HepG2 (cell line): ENCODE measurements at regions not wholly inside any gene's neighbourhood (a gene's known extent, or its start where the extent isn't known, plus 50 kb on each side); places are given as distances from the start of the nearest gene placed in this dataset.

Source experiments
- ATAC-seq: fragments of 200-7000 bp; cut with Tn5 transposase; 3 replicates; pipeline ENCODE4 v1.9.1; 2020; ENCODE audit warnings: mild to moderate bottlenecking, moderate library complexity
- BruUV-seq: library from RNA; stranded (reverse); fragments of 400-500 nt; replicated peaks from 2 replicates; lab custom pipeline; 2021; lab: Mats Ljungman, UMichigan
- CTCF ChIA-PET: fragments of 300-600 bp; formaldehyde crosslinking; extraction: SDS; loops from one replicate; lab custom pipeline; 2021; ENCODE audit warnings: low total read pairs, inconsistent platforms, low intra/inter-chr PET ratio; lab: Yijun Ruan, JAX
- POLR2A ChIA-PET: fragments of 350-600 bp; sonication (Branson Sonifier 250); formaldehyde crosslinking; loops from one replicate; lab custom pipeline; 2020; ENCODE audit warnings: antibody characterized with exemption, inconsistent platforms; lab: Yijun Ruan, JAX
- DNase-seq: peaks from one replicate; pipeline ENCODE4 v3.0.0-alpha.2; 2015; ENCODE audit warnings: low spot score
- FAIRE-seq: peaks from 3 replicates; lab custom pipeline; 2011; peaks lifted over from hg19 to GRCh38; lab: Jason Lieb, UNC
- H2AFZ ChIP-seq: one replicate; pipeline ENCODE4 v1.6.1; 2011; ENCODE audit warnings: low read length, inconsistent platforms
- H3K27ac ChIP-seq: fragments of 300-600 bp; 3 replicates; pipeline ENCODE4 v1.8.0; 2011; ENCODE audit warnings: mixed run types, mild to moderate bottlenecking, mixed read lengths, low read length, inconsistent platforms; ENCODE audit not compliant: insufficient read depth; ENCODE audit errors: extremely low read length
- H3K27me3 ChIP-seq, 2 experiments: fragments of 200-600 bp in 1 of 2; 2 replicates in 1 of 2; 3 replicates in 1 of 2; pipeline versions ENCODE4 v1.6.0 to v1.8.0; 2011; ENCODE audit warnings: low read length in 2 of 2, mild to moderate bottlenecking in 2 of 2, moderate library complexity in 2 of 2, inconsistent platforms in 1 of 2; ENCODE audit not compliant: insufficient read depth in 2 of 2, control insufficient read depth in 1 of 2
- H3K36me3 ChIP-seq, 2 experiments: fragments of 200-600 bp in 1 of 2; replicated peaks in 1 of 2; 2 replicates in 1 of 2; 3 replicates in 1 of 2; pipeline versions ENCODE4 v1.5.1 to v1.8.0; 2011; ENCODE audit warnings: low read length in 2 of 2, inconsistent platforms in 1 of 2; ENCODE audit not compliant: insufficient read depth in 2 of 2, control insufficient read depth in 1 of 2
- H3K4me1 ChIP-seq: 2 replicates; pipeline ENCODE4 v1.5.1; 2012; ENCODE audit warnings: low read length, inconsistent platforms; ENCODE audit not compliant: insufficient read depth
- H3K4me2 ChIP-seq: 2 replicates; pipeline ENCODE4 v1.6.0; 2011; ENCODE audit warnings: low read depth, low read length, inconsistent platforms
- H3K4me3 ChIP-seq, 3 experiments: fragments of 200-600 bp in 1 of 3; sonication (generic), shearing (Covaris generic) in 1 of 3; replicated peaks in 1 of 3; 2 replicates each; pipeline ENCODE4 v1.5.1; 2011 to 2016; ENCODE audit warnings: low read length in 3 of 3, inconsistent platforms in 2 of 3, low read depth in 2 of 3, mild to moderate bottlenecking in 2 of 3, control low read depth in 1 of 3, mixed read lengths in 1 of 3; ENCODE audit not compliant: insufficient read depth in 1 of 3
- H3K79me2 ChIP-seq: one replicate; pipeline ENCODE4 v1.6.1; 2011; ENCODE audit warnings: low read length, inconsistent platforms; ENCODE audit not compliant: insufficient read depth
- H3K9ac ChIP-seq: 2 replicates; pipeline ENCODE4 v1.6.0; 2011; ENCODE audit warnings: mild to moderate bottlenecking, low read depth, low read length, inconsistent platforms; ENCODE audit not compliant: insufficient read depth
- H3K9me3 ChIP-seq: 2 replicates; pipeline ENCODE4 v1.5.1; 2012; ENCODE audit warnings: mild to moderate bottlenecking, low read length
- H4K20me1 ChIP-seq: 2 replicates; pipeline ENCODE4 v1.6.0; 2011; ENCODE audit warnings: inconsistent platforms, mild to moderate bottlenecking, low read length, moderate library complexity; ENCODE audit not compliant: insufficient read depth
- BCL3 ChIP-seq: sonication (generic); formaldehyde crosslinking; IDR thresholded peaks from 2 replicates; pipeline ENCODE4 v1.5.1; 2020; ENCODE audit warnings: mild to moderate bottlenecking, missing genetic modification reagents, moderate library complexity
- BRD4 ChIP-seq: sonication (generic); formaldehyde crosslinking; IDR thresholded peaks from 2 replicates; pipeline ENCODE4 v1.4.0; 2020; ENCODE audit warnings: missing genetic modification reagents
- CCDC6 ChIP-seq: sonication (generic); formaldehyde crosslinking; IDR thresholded peaks from 2 replicates; pipeline ENCODE4 v1.8.1; 2022; ENCODE audit warnings: mild to moderate bottlenecking, missing genetic modification reagents, moderate library complexity
- CREM ChIP-seq, 2 experiments: sonication (generic) in 1 of 2; formaldehyde crosslinking in 1 of 2; IDR thresholded peaks; 2 replicates each; pipeline versions ENCODE4 v1.4.0 to v1.6.1; 2016 to 2020; ENCODE audit warnings: antibody characterized with exemption in 1 of 2, mild to moderate bottlenecking in 1 of 2, missing genetic modification reagents in 1 of 2
- ESRRA ChIP-seq: sonication (generic); formaldehyde crosslinking; IDR thresholded peaks from 2 replicates; pipeline ENCODE4 v1.5.1; 2020; ENCODE audit warnings: mild to moderate bottlenecking, low read depth, missing genetic modification reagents
- GABPA ChIP-seq, 2 experiments: IDR thresholded peaks; 2 replicates each; pipeline ENCODE4 v1.6.1; 2011 to 2016; ENCODE audit warnings: low read depth in 2 of 2, low read length in 1 of 2, missing biosample characterization in 1 of 2, missing genetic modification characterization in 1 of 2
- GATAD1 ChIP-seq: IDR thresholded peaks from 2 replicates; pipeline ENCODE4 v1.6.1; 2016; ENCODE audit warnings: missing genetic modification reagents, missing compliant biosample characterization
- HES4 ChIP-seq: sonication (generic); formaldehyde crosslinking; IDR thresholded peaks from 2 replicates; pipeline ENCODE4 v1.9.0; 2021; ENCODE audit warnings: mild to moderate bottlenecking, missing genetic modification reagents, borderline replicate concordance
- IKZF4 ChIP-seq: sonication (generic); formaldehyde crosslinking; IDR thresholded peaks from 2 replicates; pipeline ENCODE4 v1.5.1; 2020; ENCODE audit warnings: borderline replicate concordance, mild to moderate bottlenecking, low read depth, missing genetic modification reagents; ENCODE audit errors: not compliant biosample characterization
- MLLT10 ChIP-seq: sonication (generic); formaldehyde crosslinking; IDR thresholded peaks from 2 replicates; pipeline ENCODE4 v1.4.0; 2020; ENCODE audit warnings: missing genetic modification reagents
- RELA ChIP-seq: sonication (generic); formaldehyde crosslinking; IDR thresholded peaks from 2 replicates; pipeline ENCODE4 v1.4.0; 2020; ENCODE audit warnings: missing genetic modification reagents
- STAG1 ChIP-seq: sonication (generic); formaldehyde crosslinking; IDR thresholded peaks from 2 replicates; pipeline ENCODE4 v1.4.0; 2020; ENCODE audit warnings: missing genetic modification reagents
- TEAD3 ChIP-seq: optimal IDR thresholded peaks from 2 replicates; pipeline ENCODE3; 2016; ENCODE audit warnings: borderline replicate concordance
- ZC3H13 ChIP-seq: sonication (generic); formaldehyde crosslinking; IDR thresholded peaks from 2 replicates; pipeline ENCODE4 v1.8.1; 2023; ENCODE audit warnings: mild to moderate bottlenecking, missing genetic modification reagents, moderate library complexity
- ZNF251 ChIP-seq: sonication (generic); formaldehyde crosslinking; IDR thresholded peaks from 2 replicates; pipeline ENCODE4 v1.9.0; 2021; ENCODE audit warnings: mild to moderate bottlenecking, missing genetic modification reagents
- ZNF335 ChIP-seq: sonication (generic); formaldehyde crosslinking; IDR thresholded peaks from 2 replicates; pipeline ENCODE4 v1.4.0; 2020; ENCODE audit warnings: missing genetic modification reagents
- ZNF567 ChIP-seq: sonication (generic); formaldehyde crosslinking; IDR thresholded peaks from 2 replicates; pipeline ENCODE4 v1.8.1; 2023; ENCODE audit warnings: mild to moderate bottlenecking, missing genetic modification reagents, borderline replicate concordance
- ZNF709 ChIP-seq: sonication (generic); formaldehyde crosslinking; IDR thresholded peaks from 2 replicates; pipeline ENCODE4 v1.5.0; 2020; ENCODE audit warnings: mild to moderate bottlenecking, missing genetic modification reagents
- ZNF790 ChIP-seq: sonication (generic); formaldehyde crosslinking; IDR thresholded peaks from 2 replicates; pipeline ENCODE4 v1.8.0; 2022; ENCODE audit warnings: missing genetic modification reagents, mild to moderate bottlenecking, borderline replicate concordance
- in situ Hi-C: cut with HindIII; loops from 2 replicates; pipeline ENCODE4 v1.10.0; 2017; ENCODE audit warnings: low pct_unique_long_range_greater_than_20kb; ENCODE audit not compliant: extremely low pct_ligation_motif_present
- intact Hi-C: fragments of 100-400 bp; cut with micrococcal nuclease; formaldehyde crosslinking; loops from one replicate; pipeline ENCODE4 v1.10.0; 2022; ENCODE audit not compliant: unreplicated experiment
- TF ChIP-seq, protein P1 (sequence below): sonication (generic); formaldehyde crosslinking; IDR thresholded peaks from 2 replicates; pipeline ENCODE4 v1.4.0; 2020; ENCODE audit warnings: missing genetic modification reagents, borderline replicate concordance

DNA sequence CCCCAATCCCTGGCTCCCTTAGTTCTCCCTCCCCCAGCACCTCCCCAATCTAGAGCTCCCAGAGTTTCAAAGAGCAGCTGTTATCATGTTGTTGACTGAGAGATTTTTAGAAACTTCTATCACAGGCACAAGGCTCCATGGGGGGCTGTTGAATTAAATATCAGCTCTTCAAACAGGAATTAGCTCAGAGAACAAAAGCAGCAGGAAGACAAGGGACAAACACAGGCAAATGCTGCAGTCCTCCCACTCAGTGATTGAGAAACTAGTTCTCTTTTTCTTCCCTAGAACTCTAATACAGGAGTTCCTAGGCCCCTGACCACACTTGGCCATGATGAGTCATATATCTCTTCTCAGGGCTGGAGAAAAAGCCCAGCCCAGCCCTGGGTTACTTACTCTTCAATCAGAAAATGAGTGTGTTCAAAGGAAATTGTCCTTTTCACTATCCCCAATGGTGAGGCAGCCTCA, 262.1 kb downstream of the IGSF11 start:
- CTCF ChIA-PET: no interaction called here
- H3K27ac ChIP-seq: no peak overlapping the region
- ATAC-seq (no peak), DNase-seq (no peak), FAIRE-seq (no peak)
- no TSS peak for BruUV-seq
- H3K4me2 ChIP-seq: no peak overlapping the region
- no peaks in the 10 kb centered on the region for H3K4me1 ChIP-seq
- no peaks in the 10 kb centered on the region for H4K20me1 ChIP-seq
- no peak for TF ChIP-seq BRD4 (CRISPR knock-in tag)
- no peak for TF ChIP-seq TEAD3 (CRISPR knock-in tag)
- TF ChIP-seq, protein P1, sequence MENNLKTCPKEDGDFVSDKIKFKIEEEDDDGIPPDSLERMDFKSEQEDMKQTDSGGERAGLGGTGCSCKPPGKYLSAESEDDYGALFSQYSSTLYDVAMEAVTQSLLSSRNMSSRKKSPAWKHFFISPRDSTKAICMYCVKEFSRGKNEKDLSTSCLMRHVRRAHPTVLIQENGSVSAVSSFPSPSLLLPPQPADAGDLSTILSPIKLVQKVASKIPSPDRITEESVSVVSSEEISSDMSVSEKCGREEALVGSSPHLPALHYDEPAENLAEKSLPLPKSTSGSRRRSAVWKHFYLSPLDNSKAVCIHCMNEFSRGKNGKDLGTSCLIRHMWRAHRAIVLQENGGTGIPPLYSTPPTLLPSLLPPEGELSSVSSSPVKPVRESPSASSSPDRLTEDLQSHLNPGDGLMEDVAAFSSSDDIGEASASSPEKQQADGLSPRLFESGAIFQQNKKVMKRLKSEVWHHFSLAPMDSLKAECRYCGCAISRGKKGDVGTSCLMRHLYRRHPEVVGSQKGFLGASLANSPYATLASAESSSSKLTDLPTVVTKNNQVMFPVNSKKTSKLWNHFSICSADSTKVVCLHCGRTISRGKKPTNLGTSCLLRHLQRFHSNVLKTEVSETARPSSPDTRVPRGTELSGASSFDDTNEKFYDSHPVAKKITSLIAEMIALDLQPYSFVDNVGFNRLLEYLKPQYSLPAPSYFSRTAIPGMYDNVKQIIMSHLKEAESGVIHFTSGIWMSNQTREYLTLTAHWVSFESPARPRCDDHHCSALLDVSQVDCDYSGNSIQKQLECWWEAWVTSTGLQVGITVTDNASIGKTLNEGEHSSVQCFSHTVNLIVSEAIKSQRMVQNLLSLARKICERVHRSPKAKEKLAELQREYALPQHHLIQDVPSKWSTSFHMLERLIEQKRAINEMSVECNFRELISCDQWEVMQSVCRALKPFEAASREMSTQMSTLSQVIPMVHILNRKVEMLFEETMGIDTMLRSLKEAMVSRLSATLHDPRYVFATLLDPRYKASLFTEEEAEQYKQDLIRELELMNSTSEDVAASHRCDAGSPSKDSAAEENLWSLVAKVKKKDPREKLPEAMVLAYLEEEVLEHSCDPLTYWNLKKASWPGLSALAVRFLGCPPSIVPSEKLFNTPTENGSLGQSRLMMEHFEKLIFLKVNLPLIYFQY: no peak
- no peak for TF ChIP-seq CREM (IDR thresholded peaks at IDR 0.05)
- TF ChIP-seq CREM (CRISPR knock-in tag; IDR thresholded peaks at IDR 0.05): no peak
- no peak for TF ChIP-seq ZNF251 (CRISPR knock-in tag)
- no peak for TF ChIP-seq ZNF790 (CRISPR knock-in tag)
- no peak for TF ChIP-seq GATAD1 (CRISPR knock-in tag)
- TF ChIP-seq GABPA (IDR thresholded peaks at IDR 0.05; ENCODE audit: low read depth, low read length): no peak
- no peak for TF ChIP-seq GABPA (CRISPR knock-in tag; IDR thresholded peaks at IDR 0.05; ENCODE audit: low read depth)
- no peak for TF ChIP-seq ZNF335 (CRISPR knock-in tag)
- TF ChIP-seq STAG1 (CRISPR knock-in tag): no peak
- no peak for TF ChIP-seq CCDC6 (CRISPR knock-in tag)
- no peak for TF ChIP-seq HES4 (CRISPR knock-in tag)
- TF ChIP-seq ESRRA (CRISPR knock-in tag): no peak
- no peak for TF ChIP-seq BCL3
- no peak for TF ChIP-seq IKZF4 (CRISPR knock-in tag)
- TF ChIP-seq RELA: no peak
- no peak for TF ChIP-seq ZNF709
- TF ChIP-seq ZNF567 (CRISPR knock-in tag): no peak
- TF ChIP-seq MLLT10: no peak
- no peak for TF ChIP-seq ZC3H13
- in situ Hi-C loops (no loop called here), intact Hi-C loops (no loop called here)
- H3K4me3 ChIP-seq: no peak overlapping the region
- no peaks in the 10 kb centered on the region for H3K79me2 ChIP-seq
- H3K9me3 ChIP-seq: no peaks in the 10 kb centered on the region
- H3K27me3 ChIP-seq: no peaks in the 10 kb centered on the region; a peak in 1 of 5 replicates
- POLR2A ChIA-PET: no interaction called here
- no peak overlapping the region for H2AFZ ChIP-seq
- no peak overlapping the region for H3K9ac ChIP-seq
- H3K36me3 ChIP-seq: no peaks in the 10 kb centered on the region
